Ishikawa (cell line): ENCODE measurements at regions not wholly inside any gene's neighbourhood (a gene's known extent, or its start where the extent isn't known, plus 50 kb on each side); places are given as distances from the start of the nearest gene placed in this dataset.

ENCODE experiments used
- CEBPB ChIP-seq: IDR thresholded peaks from 2 replicates; pipeline ENCODE4 v1.6.1; 2012
- CREB1 ChIP-seq: IDR thresholded peaks from 2 replicates; pipeline ENCODE4 v1.6.1; 2012; ENCODE audit warnings: low read depth
- EGR1 ChIP-seq: IDR thresholded peaks from 2 replicates; pipeline ENCODE4 v1.6.1; 2012
- EP300 ChIP-seq: IDR thresholded peaks from 2 replicates; pipeline ENCODE4 v1.6.1; 2012; ENCODE audit warnings: borderline replicate concordance
- FOXM1 ChIP-seq: IDR thresholded peaks from 2 replicates; pipeline ENCODE4 v1.6.1; 2012; ENCODE audit warnings: low read depth, borderline replicate concordance
- NFIC ChIP-seq: IDR thresholded peaks from 2 replicates; pipeline ENCODE4 v1.6.1; 2012
- RAD21 ChIP-seq: IDR thresholded peaks from 2 replicates; pipeline ENCODE4 v1.6.1; 2012; ENCODE audit warnings: low read depth
- TAF1 ChIP-seq: IDR thresholded peaks from 2 replicates; pipeline ENCODE4 v1.6.1; 2012; ENCODE audit warnings: low read depth, mild to moderate bottlenecking
- TCF12 ChIP-seq: IDR thresholded peaks from 2 replicates; pipeline ENCODE4 v1.6.1; 2012; ENCODE audit warnings: low read depth
- TEAD4 ChIP-seq: IDR thresholded peaks from 2 replicates; pipeline ENCODE4 v1.6.1; 2012
- YY1 ChIP-seq: IDR thresholded peaks from 2 replicates; pipeline ENCODE4 v1.6.1; 2012; ENCODE audit warnings: low read depth
- ZBTB7A ChIP-seq: IDR thresholded peaks from 2 replicates; pipeline ENCODE4 v1.6.1; 2012; ENCODE audit warnings: low read depth
- TF ChIP-seq, protein P1 (sequence below): IDR thresholded peaks from 2 replicates; pipeline ENCODE4 v1.6.1; 2012
- TF ChIP-seq, protein P2 (sequence below): IDR thresholded peaks from 2 replicates; pipeline ENCODE4 v1.6.1; 2012; ENCODE audit warnings: low read depth, mild to moderate bottlenecking
- TF ChIP-seq, protein P3 (sequence below): IDR thresholded peaks from 2 replicates; pipeline ENCODE4 v1.6.1; 2012

DNA sequence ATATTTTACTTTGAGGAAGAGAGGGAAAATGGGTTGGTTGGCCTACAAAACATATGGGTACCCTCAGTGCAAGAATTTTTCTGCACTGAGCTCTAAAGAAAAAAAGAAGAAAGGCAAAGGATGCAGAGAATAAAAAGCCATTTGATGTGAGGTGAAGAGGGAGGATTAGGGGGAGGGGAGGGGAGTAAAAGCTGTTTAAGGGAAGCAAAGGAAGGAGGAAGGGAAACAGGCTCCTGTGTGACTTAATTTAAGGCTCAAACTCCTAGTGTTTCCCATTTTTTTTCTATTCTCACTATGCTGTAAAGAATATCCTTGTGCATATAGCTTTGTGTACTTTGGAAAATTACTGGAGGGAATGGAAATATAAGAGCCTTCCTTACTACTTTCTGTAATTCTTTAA is 78.7 kb downstream of the NKX2-1 start:
- TF ChIP-seq TEAD4 (no peak), YY1 (no peak), ZBTB7A (no peak), TAF1 (no peak), FOXM1 (no peak), CEBPB (no peak), EP300 (no peak), TCF12 (no peak), CREB1 (no peak), EGR1 (no peak), RAD21 (no peak), NFIC (no peak)
- TF ChIP-seq, protein P1, sequence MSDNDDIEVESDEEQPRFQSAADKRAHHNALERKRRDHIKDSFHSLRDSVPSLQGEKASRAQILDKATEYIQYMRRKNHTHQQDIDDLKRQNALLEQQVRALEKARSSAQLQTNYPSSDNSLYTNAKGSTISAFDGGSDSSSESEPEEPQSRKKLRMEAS: no peak
- TF ChIP-seq, protein P2, sequence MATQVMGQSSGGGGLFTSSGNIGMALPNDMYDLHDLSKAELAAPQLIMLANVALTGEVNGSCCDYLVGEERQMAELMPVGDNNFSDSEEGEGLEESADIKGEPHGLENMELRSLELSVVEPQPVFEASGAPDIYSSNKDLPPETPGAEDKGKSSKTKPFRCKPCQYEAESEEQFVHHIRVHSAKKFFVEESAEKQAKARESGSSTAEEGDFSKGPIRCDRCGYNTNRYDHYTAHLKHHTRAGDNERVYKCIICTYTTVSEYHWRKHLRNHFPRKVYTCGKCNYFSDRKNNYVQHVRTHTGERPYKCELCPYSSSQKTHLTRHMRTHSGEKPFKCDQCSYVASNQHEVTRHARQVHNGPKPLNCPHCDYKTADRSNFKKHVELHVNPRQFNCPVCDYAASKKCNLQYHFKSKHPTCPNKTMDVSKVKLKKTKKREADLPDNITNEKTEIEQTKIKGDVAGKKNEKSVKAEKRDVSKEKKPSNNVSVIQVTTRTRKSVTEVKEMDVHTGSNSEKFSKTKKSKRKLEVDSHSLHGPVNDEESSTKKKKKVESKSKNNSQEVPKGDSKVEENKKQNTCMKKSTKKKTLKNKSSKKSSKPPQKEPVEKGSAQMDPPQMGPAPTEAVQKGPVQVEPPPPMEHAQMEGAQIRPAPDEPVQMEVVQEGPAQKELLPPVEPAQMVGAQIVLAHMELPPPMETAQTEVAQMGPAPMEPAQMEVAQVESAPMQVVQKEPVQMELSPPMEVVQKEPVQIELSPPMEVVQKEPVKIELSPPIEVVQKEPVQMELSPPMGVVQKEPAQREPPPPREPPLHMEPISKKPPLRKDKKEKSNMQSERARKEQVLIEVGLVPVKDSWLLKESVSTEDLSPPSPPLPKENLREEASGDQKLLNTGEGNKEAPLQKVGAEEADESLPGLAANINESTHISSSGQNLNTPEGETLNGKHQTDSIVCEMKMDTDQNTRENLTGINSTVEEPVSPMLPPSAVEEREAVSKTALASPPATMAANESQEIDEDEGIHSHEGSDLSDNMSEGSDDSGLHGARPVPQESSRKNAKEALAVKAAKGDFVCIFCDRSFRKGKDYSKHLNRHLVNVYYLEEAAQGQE: no peak
- TF ChIP-seq, protein P3, sequence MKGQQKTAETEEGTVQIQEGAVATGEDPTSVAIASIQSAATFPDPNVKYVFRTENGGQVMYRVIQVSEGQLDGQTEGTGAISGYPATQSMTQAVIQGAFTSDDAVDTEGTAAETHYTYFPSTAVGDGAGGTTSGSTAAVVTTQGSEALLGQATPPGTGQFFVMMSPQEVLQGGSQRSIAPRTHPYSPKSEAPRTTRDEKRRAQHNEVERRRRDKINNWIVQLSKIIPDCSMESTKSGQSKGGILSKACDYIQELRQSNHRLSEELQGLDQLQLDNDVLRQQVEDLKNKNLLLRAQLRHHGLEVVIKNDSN: no peak

DNA sequence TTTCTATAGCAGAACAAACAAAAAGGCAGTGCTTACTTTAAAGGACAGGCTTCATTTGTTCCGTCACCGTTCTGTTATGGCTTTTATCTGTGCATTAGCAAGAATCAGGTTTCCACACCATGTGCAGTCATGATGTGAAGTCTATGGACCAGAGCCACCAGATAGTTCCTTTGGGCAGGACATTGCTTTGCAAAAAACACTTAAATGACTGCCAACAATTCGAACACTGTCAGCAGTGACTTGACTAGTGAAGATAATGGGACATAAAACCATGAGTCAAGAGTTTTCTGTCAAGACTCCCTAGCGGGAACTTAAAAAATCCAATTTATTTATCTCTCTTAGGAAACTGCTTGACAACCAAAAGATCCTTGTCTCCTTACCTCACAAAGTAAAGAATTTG is 80.3 kb downstream of the NKX2-1 start:
- TF ChIP-seq, protein P2: no peak
- TF ChIP-seq CEBPB (no peak), RAD21 (no peak), TAF1 (no peak), CREB1 (no peak), TCF12 (no peak), NFIC (no peak), TEAD4 (no peak)
- TF ChIP-seq, protein P1: no peak

DNA sequence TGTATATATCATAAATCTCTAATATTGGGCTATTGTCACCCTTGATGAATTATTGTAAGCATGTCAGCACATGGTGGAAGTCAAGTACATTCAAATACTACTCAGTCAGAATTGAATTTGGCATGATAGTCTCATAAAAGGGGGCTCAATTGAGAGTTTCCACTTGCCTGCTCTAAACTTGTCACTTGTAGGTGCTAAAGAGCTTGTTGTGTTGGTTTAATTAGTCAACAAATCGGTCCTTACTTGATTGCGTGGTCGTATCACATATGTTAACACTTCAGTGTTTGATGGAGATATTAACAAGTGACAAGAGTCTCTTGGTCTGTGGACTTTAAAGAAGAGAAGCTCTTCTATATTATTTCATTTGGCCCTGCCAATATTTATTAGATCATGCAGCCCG is 81.1 kb downstream of the NKX2-1 start:
- TF ChIP-seq CREB1: no peak
- no peak for TF ChIP-seq ZBTB7A
- no peak for TF ChIP-seq FOXM1
- TF ChIP-seq CEBPB: no peak
- no peak for TF ChIP-seq EP300
- TF ChIP-seq TAF1: no peak
- no peak for TF ChIP-seq EGR1

DNA sequence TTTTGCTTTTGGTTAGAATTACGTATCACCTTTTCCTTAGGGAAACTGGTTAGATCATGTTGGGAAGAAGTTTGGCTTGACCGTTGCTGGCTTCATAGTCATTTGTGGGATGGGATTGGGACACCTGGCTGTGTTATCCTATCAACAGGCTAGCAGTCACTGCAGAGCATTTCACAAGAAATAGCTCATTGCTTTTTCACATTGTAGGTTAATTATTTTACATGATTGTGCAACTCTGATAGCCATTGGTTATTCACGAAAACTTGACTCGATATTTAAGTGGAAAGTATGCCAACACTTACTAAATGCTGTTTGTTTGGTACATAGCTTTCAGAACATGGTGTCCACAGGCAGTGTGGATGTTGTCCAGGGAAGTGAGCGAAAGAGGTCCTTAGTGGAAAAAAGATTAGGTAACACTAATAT is 89.4 kb downstream of the NKX2-1 start:
- TF ChIP-seq ZBTB7A: no peak
- TF ChIP-seq, protein P3: no peak
- no peak for TF ChIP-seq CREB1
- TF ChIP-seq TAF1: no peak
- no peak for TF ChIP-seq YY1

DNA sequence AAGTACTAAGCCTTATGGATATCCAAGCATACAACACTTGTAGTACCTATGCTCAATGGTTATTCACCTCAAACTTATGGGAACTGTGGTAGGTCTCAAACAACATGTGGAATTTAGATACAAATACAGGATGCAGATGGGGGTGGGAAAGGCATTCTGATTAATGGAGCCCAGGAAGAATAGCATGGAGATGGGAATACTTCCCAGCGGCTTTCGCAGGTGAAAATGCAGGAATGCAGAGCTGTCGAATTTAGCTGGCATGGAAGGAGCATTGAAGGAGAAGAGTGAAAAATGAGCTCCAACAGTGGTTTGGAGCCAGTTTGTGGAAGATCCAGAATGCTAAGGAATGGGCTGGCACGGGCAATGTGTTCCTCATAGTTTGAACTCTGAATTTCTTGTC is 89.9 kb downstream of the NKX2-1 start:
- TF ChIP-seq RAD21 (no peak), CEBPB (no peak), TAF1 (no peak), CREB1 (no peak), EGR1 (no peak), FOXM1 (no peak), EP300 (no peak), TCF12 (no peak)
- TF ChIP-seq, protein P3: no peak
- TF ChIP-seq, protein P1: no peak

DNA sequence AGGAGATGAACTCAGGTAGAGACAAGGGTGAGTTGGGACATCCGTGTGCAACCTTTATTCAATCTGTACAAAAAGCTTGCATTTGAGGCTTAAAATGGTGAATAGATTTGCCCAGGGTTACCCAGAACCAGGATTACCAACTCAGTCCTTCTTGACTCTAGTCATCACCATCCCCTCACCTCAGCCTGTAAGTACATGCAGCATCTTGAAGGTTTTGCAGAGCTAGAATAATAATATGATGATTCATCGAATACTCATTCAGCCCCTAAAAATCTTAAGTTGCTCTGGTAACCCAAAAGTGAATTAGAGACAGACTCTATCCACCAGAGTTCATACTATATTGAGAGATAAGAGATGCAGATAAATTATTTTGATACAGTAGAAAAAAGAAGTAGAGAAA is 90.3 kb downstream of the NKX2-1 start:
- TF ChIP-seq TEAD4 (no peak), CREB1 (no peak), YY1 (no peak), ZBTB7A (no peak), FOXM1 (no peak), TCF12 (no peak), NFIC (no peak), EP300 (no peak), CEBPB (no peak), TAF1 (no peak), EGR1 (no peak), RAD21 (no peak)
- TF ChIP-seq, protein P2: no peak
- TF ChIP-seq, protein P1: no peak
- TF ChIP-seq, protein P3: no peak
